ENCODE measurements at regions not wholly inside any gene's neighbourhood (a gene's known extent, or its start where the extent isn't known, plus 50 kb on each side); places are given as distances from the start of the nearest gene placed in this dataset.
"Not testable (repeated sequence)": the region's sequence is repeated elsewhere in the genome, so short reads cannot be mapped to it uniquely, and the experiment has no call there.

GRCh38 chr1:105462308-105462707 lies 1594.2 kb upstream of the PRMT6 start:
- H3K27me3 ChIP-seq (ENCODE audit: insufficient read depth, poor library complexity, severe bottlenecking), result no peaks in the 10 kb centered on the region
- H3K27ac ChIP-seq (replicated peaks), result no peak overlapping the region
- TF ChIP-seq POLR2AphosphoS5 (IDR thresholded peaks at IDR 0.05; ENCODE audit: low read depth), result no peak
- TF ChIP-seq SPI1 (IDR thresholded peaks at IDR 0.05; ENCODE audit: borderline replicate concordance, low read depth), result no peak
- no peak for TF ChIP-seq REST (IDR thresholded peaks at IDR 0.05; ENCODE audit: insufficient replicate concordance, low read depth)
- no peak for TF ChIP-seq GABPA (IDR thresholded peaks at IDR 0.05; ENCODE audit: low read depth)
- TF ChIP-seq CTCF (IDR thresholded peaks at IDR 0.05; ENCODE audit: insufficient read depth, low read length), result no peak
- H3K4me3 ChIP-seq (replicated peaks; ENCODE audit: insufficient read depth, low read length), result no peak overlapping the region
- DNase-seq (ENCODE audit: low read depth in 1 of 2, low spot score in 1 of 2), result no peak

- no peaks in the 10 kb centered on the region for H3K27me3 ChIP-seq (ENCODE audit: insufficient read depth, poor library complexity, severe bottlenecking)
- H3K27ac ChIP-seq (replicated peaks), result no peak overlapping the region
- TF ChIP-seq SPI1 (IDR thresholded peaks at IDR 0.05; ENCODE audit: borderline replicate concordance, low read depth) (no peak), REST (IDR thresholded peaks at IDR 0.05; ENCODE audit: insufficient replicate concordance, low read depth) (no peak), CTCF (IDR thresholded peaks at IDR 0.05; ENCODE audit: insufficient read depth, low read length) (no peak), POLR2AphosphoS5 (IDR thresholded peaks at IDR 0.05; ENCODE audit: low read depth) (no peak), GABPA (IDR thresholded peaks at IDR 0.05; ENCODE audit: low read depth) (no peak)
- no peak for DNase-seq (ENCODE audit: low read depth in 1 of 2, low spot score in 1 of 2)
- H3K4me3 ChIP-seq (replicated peaks; ENCODE audit: insufficient read depth, low read length), result no peak overlapping the region
Observed at GRCh38 chr1:105467549-105467948, 1588.9 kb upstream of the PRMT6 start.

- H3K4me3 ChIP-seq (replicated peaks; ENCODE audit: insufficient read depth, low read length); H3K27ac ChIP-seq (replicated peaks); H3K27me3 ChIP-seq (ENCODE audit: insufficient read depth, poor library complexity, severe bottlenecking); DNase-seq (ENCODE audit: low read depth in 1 of 2, low spot score in 1 of 2): not testable (repeated sequence)
Observed at GRCh38 chr1:105470541-105470940, 1585.9 kb upstream of the PRMT6 start.

- Histone ChIP-seq H3K4me3 (replicated peaks; ENCODE audit: insufficient read depth, low read length) (no peak overlapping the region), H3K27ac (replicated peaks) (no peak overlapping the region), H3K27me3 (ENCODE audit: insufficient read depth, poor library complexity, severe bottlenecking) (no peaks in the 10 kb centered on the region)
- TF ChIP-seq REST (IDR thresholded peaks at IDR 0.05; ENCODE audit: insufficient replicate concordance, low read depth), result no peak
- no peak for TF ChIP-seq POLR2AphosphoS5 (IDR thresholded peaks at IDR 0.05; ENCODE audit: low read depth)
- TF ChIP-seq CTCF (IDR thresholded peaks at IDR 0.05; ENCODE audit: insufficient read depth, low read length), result no peak
- no peak for TF ChIP-seq GABPA (IDR thresholded peaks at IDR 0.05; ENCODE audit: low read depth)
- TF ChIP-seq SPI1 (IDR thresholded peaks at IDR 0.05; ENCODE audit: borderline replicate concordance, low read depth), result no peak
- DNase-seq (ENCODE audit: low read depth in 1 of 2, low spot score in 1 of 2), result no peak
Observed at GRCh38 chr1:105483436-105483835, 1573.0 kb upstream of the PRMT6 start.
